MM.1S (cell line): ENCODE measurements at regions not wholly inside any gene's neighbourhood (a gene's known extent, or its start where the extent isn't known, plus 50 kb on each side); places are given as distances from the start of the nearest gene placed in this dataset.

ENCODE experiments used
- DNase-seq: peaks from one replicate; pipeline ENCODE4 v3.0.0-alpha.2; 2015
- H2AFZ ChIP-seq: fragments of 300-600 bp; sonication (generic); 2 replicates; pipeline ENCODE4 v1.6.0; 2016; ENCODE audit warnings: antibody characterized with exemption, low read length
- H3F3A ChIP-seq: fragments of 300-600 bp; sonication (generic); 2 replicates; pipeline ENCODE4 v1.6.1; 2016; ENCODE audit warnings: mild to moderate bottlenecking, antibody characterized with exemption, low read length, moderate library complexity, mixed read lengths; ENCODE audit not compliant: insufficient read depth
- H3K27ac ChIP-seq: fragments of 300-600 bp; sonication (generic); 2 replicates; pipeline ENCODE4 v1.5.1; 2016; ENCODE audit warnings: mild to moderate bottlenecking, low read length
- H3K27me3 ChIP-seq: fragments of 300-600 bp; sonication (generic); replicated peaks from 2 replicates; pipeline ENCODE4 v1.6.0; 2016; ENCODE audit warnings: low read length; ENCODE audit not compliant: insufficient read depth
- H3K36me3 ChIP-seq: fragments of 300-600 bp; sonication (generic); replicated peaks from 2 replicates; pipeline ENCODE4 v1.6.1; 2016; ENCODE audit warnings: mild to moderate bottlenecking, low read length, mixed read lengths; ENCODE audit not compliant: insufficient read depth
- H3K4me1 ChIP-seq: fragments of 300-600 bp; sonication (generic); 2 replicates; pipeline ENCODE4 v1.6.1; 2016; ENCODE audit warnings: low read length, mixed read lengths
- H3K4me2 ChIP-seq: fragments of 300-600 bp; sonication (generic); 2 replicates; pipeline ENCODE4 v1.6.0; 2016; ENCODE audit warnings: low read depth, low read length
- H3K4me3 ChIP-seq: fragments of 300-600 bp; sonication (generic); 2 replicates; pipeline ENCODE4 v1.5.1; 2016; ENCODE audit warnings: low read length, mixed read lengths
- H3K79me2 ChIP-seq: fragments of 300-600 bp; sonication (generic); 2 replicates; pipeline ENCODE4 v1.6.1; 2016; ENCODE audit warnings: mixed run types, low read length, mixed read lengths
- H3K9ac ChIP-seq: fragments of 300-600 bp; sonication (generic); 2 replicates; pipeline ENCODE4 v1.6.1; 2016; ENCODE audit warnings: low read length, mixed read lengths
- H3K9me2 ChIP-seq: fragments of 300-600 bp; sonication (generic); replicated peaks from 2 replicates; pipeline ENCODE4 v1.6.1; 2016; ENCODE audit warnings: mild to moderate bottlenecking, low read length, mixed read lengths; ENCODE audit not compliant: insufficient read depth
- H3K9me3 ChIP-seq: fragments of 300-600 bp; sonication (generic); replicated peaks from 2 replicates; pipeline ENCODE4 v1.6.1; 2016; ENCODE audit warnings: mild to moderate bottlenecking, low read length, mixed read lengths; ENCODE audit not compliant: insufficient read depth
- H4K20me1 ChIP-seq: fragments of 300-600 bp; sonication (generic); 2 replicates; pipeline ENCODE4 v1.6.1; 2016; ENCODE audit warnings: mild to moderate bottlenecking, low read length, moderate library complexity, mixed read lengths; ENCODE audit not compliant: insufficient read depth
- CTCF ChIP-seq: fragments of 300-600 bp; sonication (generic); IDR thresholded peaks from 2 replicates; pipeline ENCODE4 v1.5.1; 2016; ENCODE audit warnings: antibody characterized with exemption, low read length, mixed read lengths
- EZH2 ChIP-seq: fragments of 300-600 bp; sonication (generic); optimal IDR thresholded peaks from 2 replicates; pipeline ENCODE3; 2017; ENCODE audit warnings: low read depth, mild to moderate bottlenecking, antibody characterized with exemption, low read length, mixed read lengths
- EZH2phosphoT487 ChIP-seq: fragments of 300-600 bp; sonication (generic); IDR thresholded peaks from 2 replicates; pipeline ENCODE4 v1.6.1; 2018; ENCODE audit warnings: antibody characterized with exemption, low read length

DNA sequence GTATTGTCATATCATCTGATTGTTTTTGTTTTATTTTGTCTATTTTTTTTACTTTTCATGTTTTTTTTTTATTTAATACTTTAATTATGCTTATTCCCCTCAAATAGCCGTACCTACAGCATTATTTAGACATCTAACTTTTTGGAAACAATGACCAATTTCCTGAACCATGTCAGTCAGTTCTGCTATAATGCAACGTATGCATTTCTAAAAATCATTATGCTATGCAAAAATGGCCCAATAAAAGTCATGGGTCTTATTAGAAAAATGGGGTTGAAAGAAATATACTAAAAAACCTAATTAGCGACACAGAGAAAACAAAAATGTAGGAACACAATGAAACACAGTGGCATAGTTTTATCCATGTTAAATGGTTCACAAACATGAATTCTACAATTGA lies 1454.7 kb downstream of the GRIK2 start:
- H3K9ac ChIP-seq: no peak overlapping the region
- DNase-seq: no peak
- H3K36me3 ChIP-seq: no peaks in the 10 kb centered on the region
- H2AFZ ChIP-seq: no peak overlapping the region
- no peaks in the 10 kb centered on the region for H3K27me3 ChIP-seq
- H3K79me2 ChIP-seq: no peaks in the 10 kb centered on the region
- no peak overlapping the region for H3K4me2 ChIP-seq
- no peaks in the 10 kb centered on the region for H3K9me3 ChIP-seq
- H3K27ac ChIP-seq: no peak overlapping the region
- TF ChIP-seq EZH2: no peak
- no peak for TF ChIP-seq CTCF
- no peaks in the 10 kb centered on the region for H4K20me1 ChIP-seq
- H3K9me2 ChIP-seq: no peaks in the 10 kb centered on the region
- H3K4me3 ChIP-seq: no peak overlapping the region
- H3K4me1 ChIP-seq: 0 out of 2 replicates have a peak, but pooled peaks cover 3% of the 10 kb centered on the region
- no peaks in the 10 kb centered on the region for H3F3A ChIP-seq

- H3F3A ChIP-seq: no peaks in the 10 kb centered on the region
- H3K4me2 ChIP-seq: no peak overlapping the region
- H4K20me1 ChIP-seq: no peaks in the 10 kb centered on the region
- no peaks in the 10 kb centered on the region for H3K4me1 ChIP-seq
- H3K27me3 ChIP-seq: no peaks in the 10 kb centered on the region
- H3K27ac ChIP-seq: no peak overlapping the region
- H3K9me2 ChIP-seq: no peaks in the 10 kb centered on the region
- no peak overlapping the region for H3K9ac ChIP-seq
- H3K4me3 ChIP-seq: no peak overlapping the region
- no peak for DNase-seq
- H2AFZ ChIP-seq: no peak overlapping the region
- TF ChIP-seq CTCF (no peak), EZH2 (no peak), EZH2phosphoT487 (no peak)
- H3K36me3 ChIP-seq: no peaks in the 10 kb centered on the region
- H3K9me3 ChIP-seq: no peaks in the 10 kb centered on the region
- H3K79me2 ChIP-seq: no peaks in the 10 kb centered on the region
These were observed 1447.6 kb downstream of the GRIK2 start for GRCh38 chr6:102841060-102841459.

DNA sequence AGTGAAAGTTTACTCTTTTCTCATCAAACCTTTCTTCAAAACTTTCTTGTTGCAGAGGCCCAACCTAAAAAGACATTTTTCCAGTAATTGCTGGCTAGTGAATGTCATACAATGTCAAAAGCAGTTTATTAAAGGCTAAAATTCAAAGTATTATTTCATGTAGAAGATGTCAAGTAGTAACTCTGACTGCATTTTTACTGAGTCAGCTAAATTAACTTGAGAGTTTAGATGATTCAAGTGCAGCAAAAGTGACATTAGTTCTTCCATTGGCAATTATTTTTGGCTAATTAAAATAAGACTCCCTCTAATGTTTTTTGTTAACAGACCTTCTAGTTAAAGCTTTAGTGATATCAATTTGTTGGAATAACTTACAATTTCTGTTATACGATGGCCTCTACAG lies 1438.5 kb downstream of the GRIK2 start:
- H3K4me3 ChIP-seq: no peak overlapping the region
- H3F3A ChIP-seq: no peaks in the 10 kb centered on the region
- no peak overlapping the region for H3K4me2 ChIP-seq
- no peak overlapping the region for H2AFZ ChIP-seq
- no peaks in the 10 kb centered on the region for H3K9me3 ChIP-seq
- no peak for DNase-seq
- no peaks in the 10 kb centered on the region for H4K20me1 ChIP-seq
- no peaks in the 10 kb centered on the region for H3K9me2 ChIP-seq
- TF ChIP-seq CTCF (no peak), EZH2 (no peak), EZH2phosphoT487 (no peak)
- no peaks in the 10 kb centered on the region for H3K27me3 ChIP-seq
- no peaks in the 10 kb centered on the region for H3K79me2 ChIP-seq
- H3K4me1 ChIP-seq: no peaks in the 10 kb centered on the region
- H3K27ac ChIP-seq: no peak overlapping the region
- no peaks in the 10 kb centered on the region for H3K36me3 ChIP-seq
- H3K9ac ChIP-seq: no peak overlapping the region
